ENCODE measurements at regions not wholly inside any gene's neighbourhood (a gene's known extent, or its start where the extent isn't known, plus 50 kb on each side); places are given as distances from the start of the nearest gene placed in this dataset.

GRCh38 chr5:6112538-6112937 is 265.8 kb downstream of the MED10 start:
- in situ Hi-C loops (cut with HindIII; ENCODE audit: low pct_ligation_motif_present, low sequenced_read_pairs), result no loop called here
- Histone ChIP-seq H3K27ac (no peak overlapping the region), H3K36me3 (replicated peaks) (no peaks in the 10 kb centered on the region), H3K4me3 (ENCODE audit: low read depth, low read length) (no peak overlapping the region), H3K27me3 (replicated peaks) (no peaks in the 10 kb centered on the region)
- TF ChIP-seq CTCF (IDR thresholded peaks at IDR 0.05; ENCODE audit: low read depth, low read length, missing control alignments), result no peak
- DNase-seq, result no peak

DNA sequence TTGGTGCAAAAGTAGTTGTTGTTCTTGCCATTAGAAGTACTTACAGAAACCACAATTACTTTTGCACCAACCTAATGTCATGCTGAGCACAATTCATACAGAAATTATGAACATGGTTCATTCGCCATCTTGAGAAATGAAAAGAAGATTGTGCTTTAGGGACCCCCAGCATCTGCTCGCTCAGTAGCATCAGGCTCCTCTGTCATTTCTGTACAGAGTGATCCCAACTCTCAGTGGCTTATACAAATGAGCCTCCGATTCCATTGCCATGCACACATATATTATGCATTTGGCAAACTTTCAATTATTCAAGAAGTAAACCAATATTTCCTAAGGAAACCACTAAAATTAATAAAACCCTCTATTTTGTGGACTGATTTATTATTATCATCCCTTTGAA is 266.2 kb downstream of the MED10 start:
- H3K36me3 ChIP-seq (replicated peaks), result no peaks in the 10 kb centered on the region
- H3K4me3 ChIP-seq (ENCODE audit: low read depth, low read length), result no peak overlapping the region
- in situ Hi-C loops (cut with HindIII; ENCODE audit: low pct_ligation_motif_present, low sequenced_read_pairs), result no loop called here
- H3K27ac ChIP-seq, result no peak overlapping the region
- no peak for DNase-seq
- TF ChIP-seq CTCF (IDR thresholded peaks at IDR 0.05; ENCODE audit: low read depth, low read length, missing control alignments), result no peak
- H3K27me3 ChIP-seq (replicated peaks), result no peaks in the 10 kb centered on the region

- Histone ChIP-seq H3K27ac (no peak overlapping the region), H3K4me3 (ENCODE audit: low read depth, low read length) (no peak overlapping the region), H3K36me3 (replicated peaks) (no peaks in the 10 kb centered on the region), H3K27me3 (replicated peaks) (no peaks in the 10 kb centered on the region)
- TF ChIP-seq CTCF (IDR thresholded peaks at IDR 0.05; ENCODE audit: low read depth, low read length, missing control alignments), result no peak
- DNase-seq, result no peak
- in situ Hi-C loops (cut with HindIII; ENCODE audit: low pct_ligation_motif_present, low sequenced_read_pairs), result no loop called here
Measured at GRCh38 chr5:6111131-6111530, 267.2 kb downstream of the MED10 start.

- H3K4me3 ChIP-seq (ENCODE audit: low read depth, low read length), result no peak overlapping the region
- DNase-seq, result no peak
- in situ Hi-C loops (cut with HindIII; ENCODE audit: low pct_ligation_motif_present, low sequenced_read_pairs), result no loop called here
- no peak for TF ChIP-seq CTCF (IDR thresholded peaks at IDR 0.05; ENCODE audit: low read depth, low read length, missing control alignments)
- H3K36me3 ChIP-seq (replicated peaks), result no peaks in the 10 kb centered on the region
- H3K27ac ChIP-seq, result no peak overlapping the region
- no peaks in the 10 kb centered on the region for H3K27me3 ChIP-seq (replicated peaks)
Measured at GRCh38 chr5:6110441-6111005, 267.8 kb downstream of the MED10 start.

DNA sequence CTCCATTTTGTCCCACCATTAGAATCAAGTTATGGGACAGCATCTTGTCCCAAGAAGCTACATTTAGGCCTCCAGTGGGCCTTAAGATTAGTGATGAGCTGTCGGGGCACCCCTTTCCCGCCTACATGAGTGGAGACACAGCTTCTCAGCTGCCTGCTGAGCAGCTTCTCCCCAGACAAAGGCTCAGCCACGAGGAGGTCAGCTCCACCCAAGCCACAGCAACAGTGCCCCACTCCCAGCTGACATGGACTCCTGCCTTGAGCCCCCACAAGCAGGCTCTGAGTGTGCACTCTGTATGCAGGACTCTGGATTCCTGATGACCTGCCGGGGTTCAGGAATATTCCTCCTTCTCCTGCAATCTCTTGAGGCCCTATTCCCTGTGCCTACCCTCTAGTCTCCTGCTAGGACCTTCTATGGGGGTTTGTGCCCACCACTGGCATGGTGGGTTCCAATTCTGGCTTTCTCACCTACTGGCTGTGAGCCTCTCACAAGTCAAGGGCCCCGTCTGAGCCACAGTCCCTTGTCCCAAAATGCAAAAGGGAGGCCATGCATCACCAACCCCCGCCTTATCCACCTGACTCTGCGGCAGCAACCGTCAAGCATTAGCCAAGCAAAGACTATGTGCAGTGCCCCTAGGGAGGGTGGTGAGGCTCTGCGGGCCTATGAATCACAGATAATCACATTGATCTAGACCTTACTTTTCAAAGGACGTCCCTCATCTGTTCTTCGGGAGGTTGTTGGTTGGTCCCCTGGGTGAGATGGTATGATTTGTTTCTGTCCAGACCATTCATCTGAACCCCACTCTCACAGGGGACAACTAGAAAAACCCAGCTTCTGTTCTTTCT is 269.1 kb downstream of the MED10 start:
- no peak for TF ChIP-seq CTCF (IDR thresholded peaks at IDR 0.05; ENCODE audit: low read depth, low read length, missing control alignments)
- in situ Hi-C loops (cut with HindIII; ENCODE audit: low pct_ligation_motif_present, low sequenced_read_pairs), result no loop called here
- Histone ChIP-seq H3K36me3 (replicated peaks) (no peaks in the 10 kb centered on the region), H3K4me3 (ENCODE audit: low read depth, low read length) (no peak overlapping the region), H3K27ac (no peak overlapping the region), H3K27me3 (replicated peaks) (no peaks in the 10 kb centered on the region)
- DNase-seq, result no peak

GRCh38 chr5:6108540-6108848 is 269.9 kb downstream of the MED10 start:
- DNase-seq, result no peak
- no peak for TF ChIP-seq CTCF (IDR thresholded peaks at IDR 0.05; ENCODE audit: low read depth, low read length, missing control alignments)
- Histone ChIP-seq H3K4me3 (ENCODE audit: low read depth, low read length) (no peak overlapping the region), H3K27ac (no peak overlapping the region), H3K36me3 (replicated peaks) (no peaks in the 10 kb centered on the region), H3K27me3 (replicated peaks) (no peaks in the 10 kb centered on the region)
- in situ Hi-C loops (cut with HindIII; ENCODE audit: low pct_ligation_motif_present, low sequenced_read_pairs), result no loop called here
